ENCODE measurements at regions not wholly inside any gene's neighbourhood (a gene's known extent, or its start where the extent isn't known, plus 50 kb on each side); places are given as distances from the start of the nearest gene placed in this dataset.

DNA sequence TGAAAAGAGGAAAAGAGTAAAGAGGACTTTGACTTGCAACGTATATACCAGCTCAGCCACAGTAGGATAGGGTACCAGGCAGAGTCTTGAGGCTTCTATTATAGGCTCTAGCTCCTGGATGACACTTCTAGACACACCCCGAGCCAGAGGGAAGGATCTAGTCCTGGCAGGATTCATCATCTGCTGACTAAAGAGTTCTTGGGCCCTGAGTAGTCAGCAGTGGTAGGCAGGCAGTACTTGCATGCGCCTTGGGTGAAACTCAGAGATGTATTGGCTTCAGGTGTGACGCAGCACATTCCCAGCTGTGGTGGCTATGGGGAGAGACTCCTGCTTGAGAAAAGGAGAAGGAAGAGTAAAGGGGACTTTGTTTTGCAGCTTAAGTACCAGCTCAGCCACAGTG, 162.3 kb upstream of the APP start:
- ATAC-seq (no peak), DNase-seq (ENCODE audit: low spot score) (no peak)
- peaks cover 7% of the 10 kb centered on the region for H3K27me3 Mint-ChIP-seq (ENCODE audit: insufficient read depth, low read depth, poor library complexity)
- Histone ChIP-seq H3K79me2 (replicated peaks; ENCODE audit: insufficient read depth) (no peaks in the 10 kb centered on the region), H3K4me1 (ENCODE audit: insufficient read depth) (peaks cover 14% of the 10 kb centered on the region), H3K27ac (ENCODE audit: low read depth) (no peak overlapping the region), H3F3A (replicated peaks; ENCODE audit: low read depth) (no peaks in the 10 kb centered on the region), H3K36me3 (ENCODE audit: insufficient read depth) (0 out of 2 replicates have a peak, but pooled peaks cover 3% of the 10 kb centered on the region), H3K27me3 (ENCODE audit: insufficient read depth) (no peaks in the 10 kb centered on the region), H3K9me2 (ENCODE audit: insufficient read depth) (peaks cover 15% of the 10 kb centered on the region), H2AFZ (no peak overlapping the region; the same call in 1 of the 2 replicates), H3K4me3 (no peak overlapping the region), H3K4me2 (no peak overlapping the region), H4K20me1 (replicated peaks; ENCODE audit: insufficient read depth) (no peaks in the 10 kb centered on the region)
- no peak overlapping the region for H3K27ac Mint-ChIP-seq
- 0 out of 3 replicates have a peak, but pooled peaks cover 2% of the 10 kb centered on the region for H3K36me3 Mint-ChIP-seq (ENCODE audit: low read depth)
- peaks cover 5% of the 10 kb centered on the region; the same call in 2 of the 3 replicates for H3K9me3 Mint-ChIP-seq
- H3K4me1 Mint-ChIP-seq = peaks cover 11% of the 10 kb centered on the region
- H3K4me3 Mint-ChIP-seq = no peak overlapping the region
- TF ChIP-seq EZH2 (IDR thresholded peaks at IDR 0.05; ENCODE audit: low read depth, unreplicated experiment) = no peak
- TF ChIP-seq, protein P1, sequence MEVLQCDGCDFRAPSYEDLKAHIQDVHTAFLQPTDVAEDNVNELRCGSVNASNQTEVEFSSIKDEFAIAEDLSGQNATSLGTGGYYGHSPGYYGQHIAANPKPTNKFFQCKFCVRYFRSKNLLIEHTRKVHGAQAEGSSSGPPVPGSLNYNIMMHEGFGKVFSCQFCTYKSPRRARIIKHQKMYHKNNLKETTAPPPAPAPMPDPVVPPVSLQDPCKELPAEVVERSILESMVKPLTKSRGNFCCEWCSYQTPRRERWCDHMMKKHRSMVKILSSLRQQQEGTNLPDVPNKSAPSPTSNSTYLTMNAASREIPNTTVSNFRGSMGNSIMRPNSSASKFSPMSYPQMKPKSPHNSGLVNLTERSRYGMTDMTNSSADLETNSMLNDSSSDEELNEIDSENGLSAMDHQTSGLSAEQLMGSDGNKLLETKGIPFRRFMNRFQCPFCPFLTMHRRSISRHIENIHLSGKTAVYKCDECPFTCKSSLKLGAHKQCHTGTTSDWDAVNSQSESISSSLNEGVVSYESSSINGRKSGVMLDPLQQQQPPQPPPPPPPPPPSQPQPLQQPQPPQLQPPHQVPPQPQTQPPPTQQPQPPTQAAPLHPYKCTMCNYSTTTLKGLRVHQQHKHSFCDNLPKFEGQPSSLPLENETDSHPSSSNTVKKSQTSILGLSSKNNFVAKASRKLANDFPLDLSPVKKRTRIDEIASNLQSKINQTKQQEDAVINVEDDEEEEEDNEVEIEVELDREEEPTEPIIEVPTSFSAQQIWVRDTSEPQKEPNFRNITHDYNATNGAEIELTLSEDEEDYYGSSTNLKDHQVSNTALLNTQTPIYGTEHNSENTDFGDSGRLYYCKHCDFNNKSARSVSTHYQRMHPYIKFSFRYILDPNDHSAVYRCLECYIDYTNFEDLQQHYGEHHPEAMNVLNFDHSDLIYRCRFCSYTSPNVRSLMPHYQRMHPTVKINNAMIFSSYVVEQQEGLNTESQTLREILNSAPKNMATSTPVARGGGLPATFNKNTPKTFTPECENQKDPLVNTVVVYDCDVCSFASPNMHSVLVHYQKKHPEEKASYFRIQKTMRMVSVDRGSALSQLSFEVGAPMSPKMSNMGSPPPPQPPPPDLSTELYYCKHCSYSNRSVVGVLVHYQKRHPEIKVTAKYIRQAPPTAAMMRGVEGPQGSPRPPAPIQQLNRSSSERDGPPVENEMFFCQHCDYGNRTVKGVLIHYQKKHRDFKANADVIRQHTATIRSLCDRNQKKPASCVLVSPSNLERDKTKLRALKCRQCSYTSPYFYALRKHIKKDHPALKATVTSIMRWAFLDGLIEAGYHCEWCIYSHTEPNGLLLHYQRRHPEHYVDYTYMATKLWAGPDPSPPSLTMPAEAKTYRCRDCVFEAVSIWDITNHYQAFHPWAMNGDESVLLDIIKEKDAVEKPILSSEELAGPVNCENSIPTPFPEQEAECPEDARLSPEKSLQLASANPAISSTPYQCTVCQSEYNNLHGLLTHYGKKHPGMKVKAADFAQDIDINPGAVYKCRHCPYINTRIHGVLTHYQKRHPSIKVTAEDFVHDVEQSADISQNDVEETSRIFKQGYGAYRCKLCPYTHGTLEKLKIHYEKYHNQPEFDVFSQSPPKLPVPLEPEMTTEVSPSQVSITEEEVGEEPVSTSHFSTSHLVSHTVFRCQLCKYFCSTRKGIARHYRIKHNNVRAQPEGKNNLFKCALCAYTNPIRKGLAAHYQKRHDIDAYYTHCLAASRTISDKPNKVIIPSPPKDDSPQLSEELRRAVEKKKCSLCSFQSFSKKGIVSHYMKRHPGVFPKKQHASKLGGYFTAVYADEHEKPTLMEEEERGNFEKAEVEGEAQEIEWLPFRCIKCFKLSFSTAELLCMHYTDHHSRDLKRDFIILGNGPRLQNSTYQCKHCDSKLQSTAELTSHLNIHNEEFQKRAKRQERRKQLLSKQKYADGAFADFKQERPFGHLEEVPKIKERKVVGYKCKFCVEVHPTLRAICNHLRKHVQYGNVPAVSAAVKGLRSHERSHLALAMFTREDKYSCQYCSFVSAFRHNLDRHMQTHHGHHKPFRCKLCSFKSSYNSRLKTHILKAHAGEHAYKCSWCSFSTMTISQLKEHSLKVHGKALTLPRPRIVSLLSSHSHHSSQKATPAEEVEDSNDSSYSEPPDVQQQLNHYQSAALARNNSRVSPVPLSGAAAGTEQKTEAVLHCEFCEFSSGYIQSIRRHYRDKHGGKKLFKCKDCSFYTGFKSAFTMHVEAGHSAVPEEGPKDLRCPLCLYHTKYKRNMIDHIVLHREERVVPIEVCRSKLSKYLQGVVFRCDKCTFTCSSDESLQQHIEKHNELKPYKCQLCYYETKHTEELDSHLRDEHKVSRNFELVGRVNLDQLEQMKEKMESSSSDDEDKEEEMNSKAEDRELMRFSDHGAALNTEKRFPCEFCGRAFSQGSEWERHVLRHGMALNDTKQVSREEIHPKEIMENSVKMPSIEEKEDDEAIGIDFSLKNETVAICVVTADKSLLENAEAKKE (CRISPR knock-in tag; IDR thresholded peaks at IDR 0.05) = no peak
- no peak for TF ChIP-seq NANOG (IDR thresholded peaks at IDR 0.05; ENCODE audit: borderline replicate concordance)
- no peak for TF ChIP-seq ZNF331 (CRISPR knock-in tag; IDR thresholded peaks at IDR 0.05; ENCODE audit: low read depth)
- TF ChIP-seq EZH2phosphoT487 (IDR thresholded peaks at IDR 0.05; ENCODE audit: unreplicated experiment) = no peak
- TF ChIP-seq ZNF114 (CRISPR knock-in tag; IDR thresholded peaks at IDR 0.05) = no peak
- TF ChIP-seq CREB1 (CRISPR knock-in tag; IDR thresholded peaks at IDR 0.05; ENCODE audit: low read depth) = no peak
- TF ChIP-seq, protein P2, sequence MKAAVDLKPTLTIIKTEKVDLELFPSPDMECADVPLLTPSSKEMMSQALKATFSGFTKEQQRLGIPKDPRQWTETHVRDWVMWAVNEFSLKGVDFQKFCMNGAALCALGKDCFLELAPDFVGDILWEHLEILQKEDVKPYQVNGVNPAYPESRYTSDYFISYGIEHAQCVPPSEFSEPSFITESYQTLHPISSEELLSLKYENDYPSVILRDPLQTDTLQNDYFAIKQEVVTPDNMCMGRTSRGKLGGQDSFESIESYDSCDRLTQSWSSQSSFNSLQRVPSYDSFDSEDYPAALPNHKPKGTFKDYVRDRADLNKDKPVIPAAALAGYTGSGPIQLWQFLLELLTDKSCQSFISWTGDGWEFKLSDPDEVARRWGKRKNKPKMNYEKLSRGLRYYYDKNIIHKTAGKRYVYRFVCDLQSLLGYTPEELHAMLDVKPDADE (IDR thresholded peaks at IDR 0.05) = no peak
- TF ChIP-seq, protein P3, sequence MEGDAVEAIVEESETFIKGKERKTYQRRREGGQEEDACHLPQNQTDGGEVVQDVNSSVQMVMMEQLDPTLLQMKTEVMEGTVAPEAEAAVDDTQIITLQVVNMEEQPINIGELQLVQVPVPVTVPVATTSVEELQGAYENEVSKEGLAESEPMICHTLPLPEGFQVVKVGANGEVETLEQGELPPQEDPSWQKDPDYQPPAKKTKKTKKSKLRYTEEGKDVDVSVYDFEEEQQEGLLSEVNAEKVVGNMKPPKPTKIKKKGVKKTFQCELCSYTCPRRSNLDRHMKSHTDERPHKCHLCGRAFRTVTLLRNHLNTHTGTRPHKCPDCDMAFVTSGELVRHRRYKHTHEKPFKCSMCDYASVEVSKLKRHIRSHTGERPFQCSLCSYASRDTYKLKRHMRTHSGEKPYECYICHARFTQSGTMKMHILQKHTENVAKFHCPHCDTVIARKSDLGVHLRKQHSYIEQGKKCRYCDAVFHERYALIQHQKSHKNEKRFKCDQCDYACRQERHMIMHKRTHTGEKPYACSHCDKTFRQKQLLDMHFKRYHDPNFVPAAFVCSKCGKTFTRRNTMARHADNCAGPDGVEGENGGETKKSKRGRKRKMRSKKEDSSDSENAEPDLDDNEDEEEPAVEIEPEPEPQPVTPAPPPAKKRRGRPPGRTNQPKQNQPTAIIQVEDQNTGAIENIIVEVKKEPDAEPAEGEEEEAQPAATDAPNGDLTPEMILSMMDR (conservative IDR thresholded peaks at IDR 0.05; ENCODE audit: low read depth in 2 of 2) = no peak
- TF ChIP-seq JUNB (IDR thresholded peaks at IDR 0.05; ENCODE audit: unreplicated experiment) = no peak
- no peak for TF ChIP-seq STAT1 (IDR thresholded peaks at IDR 0.05; ENCODE audit: unreplicated experiment)
- TF ChIP-seq POLR2AphosphoS5 (IDR thresholded peaks at IDR 0.05; ENCODE audit: low read depth) = no peak
- TF ChIP-seq, protein P4, sequence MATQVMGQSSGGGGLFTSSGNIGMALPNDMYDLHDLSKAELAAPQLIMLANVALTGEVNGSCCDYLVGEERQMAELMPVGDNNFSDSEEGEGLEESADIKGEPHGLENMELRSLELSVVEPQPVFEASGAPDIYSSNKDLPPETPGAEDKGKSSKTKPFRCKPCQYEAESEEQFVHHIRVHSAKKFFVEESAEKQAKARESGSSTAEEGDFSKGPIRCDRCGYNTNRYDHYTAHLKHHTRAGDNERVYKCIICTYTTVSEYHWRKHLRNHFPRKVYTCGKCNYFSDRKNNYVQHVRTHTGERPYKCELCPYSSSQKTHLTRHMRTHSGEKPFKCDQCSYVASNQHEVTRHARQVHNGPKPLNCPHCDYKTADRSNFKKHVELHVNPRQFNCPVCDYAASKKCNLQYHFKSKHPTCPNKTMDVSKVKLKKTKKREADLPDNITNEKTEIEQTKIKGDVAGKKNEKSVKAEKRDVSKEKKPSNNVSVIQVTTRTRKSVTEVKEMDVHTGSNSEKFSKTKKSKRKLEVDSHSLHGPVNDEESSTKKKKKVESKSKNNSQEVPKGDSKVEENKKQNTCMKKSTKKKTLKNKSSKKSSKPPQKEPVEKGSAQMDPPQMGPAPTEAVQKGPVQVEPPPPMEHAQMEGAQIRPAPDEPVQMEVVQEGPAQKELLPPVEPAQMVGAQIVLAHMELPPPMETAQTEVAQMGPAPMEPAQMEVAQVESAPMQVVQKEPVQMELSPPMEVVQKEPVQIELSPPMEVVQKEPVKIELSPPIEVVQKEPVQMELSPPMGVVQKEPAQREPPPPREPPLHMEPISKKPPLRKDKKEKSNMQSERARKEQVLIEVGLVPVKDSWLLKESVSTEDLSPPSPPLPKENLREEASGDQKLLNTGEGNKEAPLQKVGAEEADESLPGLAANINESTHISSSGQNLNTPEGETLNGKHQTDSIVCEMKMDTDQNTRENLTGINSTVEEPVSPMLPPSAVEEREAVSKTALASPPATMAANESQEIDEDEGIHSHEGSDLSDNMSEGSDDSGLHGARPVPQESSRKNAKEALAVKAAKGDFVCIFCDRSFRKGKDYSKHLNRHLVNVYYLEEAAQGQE (IDR thresholded peaks at IDR 0.05; ENCODE audit: unreplicated experiment) = no peak

Data from GM23338 (cell line).